HEK293 (cell line): ENCODE measurements at regions not wholly inside any gene's neighbourhood (a gene's known extent, or its start where the extent isn't known, plus 50 kb on each side); places are given as distances from the start of the nearest gene placed in this dataset.

Source experiments
- KLF16 ChIP-seq: fragments of 450-650 bp; formaldehyde crosslinking; IDR thresholded peaks from 2 replicates; pipeline ENCODE4 v1.5.1; 2017; ENCODE audit warnings: missing biosample characterization, missing genetic modification characterization
- ZNF221 ChIP-seq: fragments of 450-650 bp; formaldehyde crosslinking; IDR thresholded peaks from 2 replicates; pipeline ENCODE4 v1.5.1; 2017; ENCODE audit warnings: missing biosample characterization, missing genetic modification characterization, borderline replicate concordance
- TF ChIP-seq, protein P1 (sequence below): fragments of 450-650 bp; formaldehyde crosslinking; IDR thresholded peaks from 2 replicates; pipeline ENCODE4 v1.5.1; 2016; ENCODE audit warnings: missing biosample characterization, missing genetic modification characterization

DNA sequence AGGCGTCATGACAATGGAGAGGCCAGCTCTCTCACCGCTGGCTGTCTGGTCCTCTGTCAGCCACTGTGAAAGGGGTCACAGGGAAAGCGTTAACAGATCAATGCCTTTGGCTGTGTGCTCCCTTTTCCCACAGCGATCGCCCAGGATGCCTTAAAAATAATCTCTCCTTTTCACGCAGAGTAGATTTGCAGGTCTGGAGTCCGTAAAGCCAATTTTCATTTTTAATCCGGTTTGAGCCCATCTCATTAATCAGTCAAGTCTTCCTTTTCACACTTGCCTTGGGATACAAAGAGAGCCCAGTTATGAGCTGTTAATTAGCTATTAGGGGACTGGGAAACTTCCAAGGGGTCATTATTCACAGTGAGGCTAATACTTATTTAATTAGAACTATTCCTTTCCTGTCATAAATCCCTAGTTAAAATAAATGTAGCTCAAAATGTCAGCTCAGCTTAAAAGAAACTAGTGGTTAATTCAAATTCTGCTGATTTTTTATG is 104.3 kb upstream of the RASGRP1 start:
- TF ChIP-seq KLF16 (tag by site-specific recombination) (no peak), ZNF221 (tag by site-specific recombination) (no peak)
- TF ChIP-seq, protein P1, sequence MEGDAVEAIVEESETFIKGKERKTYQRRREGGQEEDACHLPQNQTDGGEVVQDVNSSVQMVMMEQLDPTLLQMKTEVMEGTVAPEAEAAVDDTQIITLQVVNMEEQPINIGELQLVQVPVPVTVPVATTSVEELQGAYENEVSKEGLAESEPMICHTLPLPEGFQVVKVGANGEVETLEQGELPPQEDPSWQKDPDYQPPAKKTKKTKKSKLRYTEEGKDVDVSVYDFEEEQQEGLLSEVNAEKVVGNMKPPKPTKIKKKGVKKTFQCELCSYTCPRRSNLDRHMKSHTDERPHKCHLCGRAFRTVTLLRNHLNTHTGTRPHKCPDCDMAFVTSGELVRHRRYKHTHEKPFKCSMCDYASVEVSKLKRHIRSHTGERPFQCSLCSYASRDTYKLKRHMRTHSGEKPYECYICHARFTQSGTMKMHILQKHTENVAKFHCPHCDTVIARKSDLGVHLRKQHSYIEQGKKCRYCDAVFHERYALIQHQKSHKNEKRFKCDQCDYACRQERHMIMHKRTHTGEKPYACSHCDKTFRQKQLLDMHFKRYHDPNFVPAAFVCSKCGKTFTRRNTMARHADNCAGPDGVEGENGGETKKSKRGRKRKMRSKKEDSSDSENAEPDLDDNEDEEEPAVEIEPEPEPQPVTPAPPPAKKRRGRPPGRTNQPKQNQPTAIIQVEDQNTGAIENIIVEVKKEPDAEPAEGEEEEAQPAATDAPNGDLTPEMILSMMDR = no peak
